HG02759 (cell line): ENCODE measurements at regions not wholly inside any gene's neighbourhood (a gene's known extent, or its start where the extent isn't known, plus 50 kb on each side); places are given as distances from the start of the nearest gene placed in this dataset.

ENCODE experiments used
- ATAC-seq: cut with Tn5 transposase; IDR thresholded peaks from one replicate; pipeline ENCODE4 v1.9.1; 2021; ENCODE audit warnings: mild to moderate bottlenecking, moderate library complexity; ENCODE audit not compliant: unreplicated experiment

DNA sequence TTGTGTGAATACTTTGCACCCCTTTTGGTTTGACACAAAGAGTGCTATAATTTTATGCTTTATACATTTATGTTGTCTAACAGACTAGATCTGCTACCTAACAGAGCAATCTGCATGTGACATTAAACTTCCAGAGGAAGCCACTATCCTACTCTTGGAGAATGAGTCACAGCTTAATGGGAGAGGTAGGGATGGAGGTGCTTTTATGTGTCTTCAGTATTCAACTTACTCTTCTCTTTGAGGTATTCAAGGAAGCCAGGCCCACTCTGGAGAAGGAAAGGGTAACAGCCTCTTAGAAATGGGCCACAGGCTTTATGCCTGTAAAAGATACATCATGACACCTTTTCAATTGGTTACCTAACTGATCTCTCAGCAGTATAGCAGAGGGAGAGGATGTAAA lies 85.8 kb upstream of the NEUROD1 start:
- no peak for ATAC-seq

DNA sequence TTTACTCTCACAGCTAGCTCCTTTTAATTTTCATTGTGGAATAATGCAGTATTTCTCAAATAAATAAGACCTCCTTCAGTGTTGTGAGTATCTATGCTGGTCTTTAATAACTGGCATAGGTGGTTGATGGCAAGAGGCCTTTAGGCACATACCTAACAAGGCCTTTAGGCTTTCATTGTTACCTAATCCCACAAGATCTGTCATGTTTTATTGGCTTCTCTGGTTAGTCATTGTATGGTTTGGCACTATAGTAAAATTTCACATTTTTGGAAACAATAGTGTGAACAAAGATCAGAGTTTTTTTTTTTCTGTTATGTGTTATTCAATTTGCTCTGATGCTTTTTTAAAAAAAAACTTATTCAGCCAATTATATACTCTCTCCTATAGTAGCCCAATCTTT lies 89.8 kb upstream of the NEUROD1 start:
- no peak for ATAC-seq

DNA sequence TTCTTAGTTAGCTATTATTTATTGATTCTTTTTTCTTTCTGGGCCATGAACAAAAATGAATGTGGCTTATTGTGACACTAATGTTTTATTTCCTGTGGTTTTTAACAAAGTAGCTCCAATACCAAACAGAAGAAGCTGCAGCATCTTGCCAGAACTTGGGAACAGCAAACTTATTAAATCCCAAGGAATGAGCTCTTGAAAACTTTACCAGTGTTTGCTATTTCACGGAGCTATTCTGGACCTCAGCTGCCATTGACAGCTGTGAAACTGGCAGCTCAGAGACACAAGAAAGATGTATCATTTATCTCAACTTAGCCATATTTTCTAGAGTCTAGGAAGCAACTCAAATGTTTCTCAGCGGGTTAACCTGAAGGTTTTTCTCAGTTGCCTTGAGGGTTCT lies 91.0 kb upstream of the NEUROD1 start:
- no peak for ATAC-seq

DNA sequence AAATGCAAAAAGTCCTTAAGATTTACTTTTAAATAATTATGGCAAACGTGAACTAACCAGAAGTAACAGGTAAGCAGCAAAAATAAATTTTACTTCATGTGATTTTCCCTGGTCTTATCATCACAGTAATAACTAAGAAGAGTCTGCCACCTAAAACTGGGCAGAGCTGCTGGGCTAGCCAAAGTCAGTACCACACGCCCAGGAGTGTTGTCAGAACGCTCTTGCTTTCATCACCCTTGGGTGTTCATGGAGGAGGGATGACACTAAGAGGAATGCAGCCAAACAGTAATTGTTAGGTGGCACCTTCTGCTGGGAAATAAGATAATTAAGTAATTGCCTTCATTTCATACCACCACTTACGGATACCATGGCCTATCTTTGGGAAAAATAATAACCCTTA lies 92.0 kb upstream of the NEUROD1 start:
- no peak for ATAC-seq

DNA sequence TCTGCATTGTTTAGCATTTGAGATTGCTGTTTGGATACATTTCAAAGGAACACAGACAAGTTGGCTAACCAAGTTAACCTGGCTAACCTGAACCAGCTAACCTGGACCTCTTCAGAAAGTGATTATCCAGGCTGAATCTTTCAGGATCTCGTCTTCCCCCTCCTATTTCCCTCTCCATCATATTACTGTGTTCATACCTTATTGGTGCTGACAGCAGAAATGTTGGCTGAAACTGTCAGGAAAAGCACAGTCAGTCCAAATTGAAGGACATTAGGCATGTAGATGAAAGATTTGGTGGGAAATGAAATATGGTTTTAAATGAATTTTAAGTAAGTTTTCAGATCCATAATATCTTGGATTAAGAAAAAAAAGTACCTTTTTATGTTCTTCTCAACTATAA lies 92.5 kb upstream of the NEUROD1 start:
- ATAC-seq: no peak

DNA sequence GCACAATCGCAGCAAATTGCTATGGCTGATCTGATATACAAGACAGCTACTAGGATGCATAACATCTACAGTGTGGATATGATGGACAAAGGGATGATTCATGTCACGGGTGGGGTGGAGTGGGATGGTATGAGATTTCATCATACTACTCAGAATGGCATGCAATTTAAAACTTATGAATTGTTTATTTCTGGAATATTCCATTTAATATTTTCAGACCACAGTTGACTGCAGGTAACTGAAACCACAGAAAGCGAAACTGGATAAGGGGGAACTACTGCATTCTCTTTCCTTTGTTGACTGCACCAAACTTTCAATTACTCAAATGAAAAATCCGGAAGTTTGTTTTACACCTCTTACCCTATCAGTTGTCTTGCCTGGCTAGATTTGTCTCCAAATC lies 94.4 kb upstream of the NEUROD1 start:
- peak; percentile 50 for ATAC-seq

DNA sequence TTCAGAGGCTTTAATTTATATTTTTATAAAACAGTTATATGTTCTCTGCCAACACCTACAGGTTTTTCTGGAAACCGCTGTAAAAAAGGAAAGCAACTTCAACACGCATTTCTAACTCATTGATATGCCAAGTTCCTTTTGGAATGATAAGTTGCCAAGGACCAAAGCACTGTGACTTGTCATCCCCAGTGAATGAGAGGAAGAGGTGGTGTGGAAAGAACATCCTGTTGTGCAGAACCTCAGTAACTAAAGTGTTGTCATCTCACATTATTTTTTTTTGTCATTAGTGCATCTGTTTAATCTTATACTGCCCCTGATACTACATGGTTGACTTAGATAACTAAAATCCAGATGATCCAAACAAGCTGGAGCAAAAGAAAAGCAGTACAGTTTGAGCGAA lies 96.0 kb upstream of the NEUROD1 start:
- no peak for ATAC-seq

DNA sequence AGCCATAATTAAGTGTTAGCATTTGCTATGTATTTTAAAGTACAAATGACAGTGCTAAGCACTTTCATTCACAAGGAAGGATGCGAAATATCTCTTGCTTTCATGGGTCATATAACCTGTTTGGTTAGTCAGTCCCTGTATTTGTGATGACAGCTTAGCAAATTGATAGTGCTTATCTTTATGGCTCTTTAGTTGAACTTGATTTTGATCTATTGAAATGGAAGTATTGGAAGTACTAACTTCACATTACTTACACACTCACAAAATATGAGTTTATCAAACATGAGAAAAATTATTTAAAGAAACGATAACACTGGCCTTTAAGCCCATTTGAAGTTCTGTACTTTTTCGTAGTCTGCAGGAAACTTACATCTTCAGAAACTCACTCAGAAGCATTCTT lies 97.4 kb upstream of the NEUROD1 start:
- no peak for ATAC-seq

DNA sequence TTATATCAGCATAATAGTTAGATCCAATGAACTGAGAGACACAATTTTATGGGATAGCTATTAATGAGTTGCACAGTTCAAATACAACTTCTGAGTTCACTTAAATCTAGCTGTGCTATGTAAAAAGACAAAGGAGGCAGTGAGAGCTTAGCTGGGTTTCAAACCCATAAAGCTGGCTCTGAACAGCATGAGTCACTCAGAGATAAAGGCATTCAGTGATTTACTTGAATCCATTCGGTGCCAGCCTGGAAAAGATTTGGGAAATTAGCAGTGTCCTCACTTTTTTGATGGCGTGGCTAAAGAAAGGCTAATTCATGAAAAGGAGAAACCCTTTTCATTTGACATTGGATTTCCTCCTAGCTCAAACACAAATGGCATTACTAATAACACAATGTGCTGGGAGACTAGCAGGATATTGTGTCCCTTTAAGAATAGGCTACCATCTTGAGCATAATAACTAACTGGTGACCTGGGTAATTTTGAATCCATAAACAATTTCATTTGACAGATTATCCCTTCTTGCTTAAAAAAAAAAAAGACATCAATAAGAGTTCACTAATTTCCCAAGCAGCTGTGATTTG lies 98.4 kb upstream of the NEUROD1 start:
- ATAC-seq: no peak

DNA sequence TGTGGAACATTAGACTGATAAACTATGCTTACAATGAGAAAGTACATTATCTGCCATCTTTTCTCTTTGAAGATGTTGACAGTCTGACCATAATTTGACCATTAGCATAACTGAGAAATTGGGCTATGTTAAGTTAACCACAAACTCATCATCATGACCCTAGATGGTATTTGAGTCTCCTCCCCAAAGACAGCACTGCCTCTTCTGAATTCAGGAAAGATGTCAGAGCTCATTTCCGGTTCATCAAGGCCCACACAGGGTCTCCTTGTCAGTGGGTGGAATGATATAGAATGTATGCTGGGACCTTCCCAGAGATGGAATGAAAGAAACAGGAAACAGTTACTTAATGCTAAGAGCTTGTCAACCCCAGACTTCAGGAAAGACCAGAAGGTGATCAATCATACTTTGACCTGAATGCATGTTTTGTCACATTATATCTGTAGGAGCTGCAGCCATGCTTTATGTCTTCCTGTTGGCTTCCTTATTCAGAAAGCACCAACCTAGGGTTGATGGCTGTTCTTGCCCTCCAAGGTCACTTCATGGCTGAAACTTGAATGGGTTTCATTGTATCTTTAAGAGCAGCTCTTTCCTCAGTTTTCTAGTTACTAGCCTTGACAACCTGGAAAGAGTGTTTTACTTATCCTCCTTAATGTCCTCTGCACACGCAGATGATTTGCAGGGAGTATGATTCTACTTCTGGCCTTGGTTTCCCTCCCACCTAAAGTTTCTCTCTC lies 99.1 kb upstream of the NEUROD1 start:
- ATAC-seq: no peak

DNA sequence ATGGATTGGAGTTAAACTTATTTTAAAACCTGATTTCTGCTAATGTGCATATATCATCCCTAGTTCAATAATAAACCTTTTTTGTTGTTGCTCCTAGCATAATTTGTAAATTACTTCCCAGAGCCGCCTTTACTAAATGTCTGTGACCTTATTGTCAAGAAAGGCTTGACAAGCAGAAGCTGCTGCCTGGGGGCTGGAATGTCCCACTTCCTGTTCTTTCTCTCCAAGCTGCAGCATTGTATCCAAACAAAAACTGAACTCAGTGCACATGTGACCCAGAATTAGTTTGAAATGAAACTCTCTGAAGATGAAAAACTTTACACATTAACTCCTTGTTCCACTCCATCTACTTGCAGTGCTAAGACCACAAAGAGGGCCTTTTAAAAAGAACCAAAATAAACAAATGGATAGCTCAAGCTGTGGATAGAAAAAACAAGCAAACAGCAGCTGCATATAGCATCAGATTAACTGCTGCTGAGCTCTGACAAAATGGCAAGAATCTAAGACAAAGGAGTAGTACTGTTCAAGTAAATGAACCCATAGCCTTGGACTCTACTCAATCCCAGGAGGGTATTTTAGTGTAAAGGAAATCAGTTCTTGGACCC lies 99.8 kb upstream of the NEUROD1 start:
- peak; percentile 84 for ATAC-seq

DNA sequence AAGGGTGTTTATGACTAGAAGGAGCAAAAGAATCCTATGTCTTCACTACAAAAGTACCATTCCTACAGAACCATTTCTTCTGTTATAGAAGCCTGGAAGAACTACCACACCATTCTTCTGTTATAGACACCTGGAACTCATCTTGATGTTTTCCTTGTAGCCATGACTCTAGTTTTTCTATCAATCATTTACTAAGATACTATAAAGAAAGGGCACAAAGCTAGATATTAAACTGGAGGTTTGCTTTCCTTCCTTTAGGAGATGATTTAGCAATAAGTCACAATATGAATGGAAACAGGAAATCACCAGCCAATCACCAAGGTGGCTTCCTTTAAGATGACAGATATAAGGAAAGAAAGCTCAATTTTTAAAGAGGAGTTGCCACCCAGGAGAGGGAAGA lies 100.3 kb upstream of the NEUROD1 start:
- peak; percentile 24 for ATAC-seq

DNA sequence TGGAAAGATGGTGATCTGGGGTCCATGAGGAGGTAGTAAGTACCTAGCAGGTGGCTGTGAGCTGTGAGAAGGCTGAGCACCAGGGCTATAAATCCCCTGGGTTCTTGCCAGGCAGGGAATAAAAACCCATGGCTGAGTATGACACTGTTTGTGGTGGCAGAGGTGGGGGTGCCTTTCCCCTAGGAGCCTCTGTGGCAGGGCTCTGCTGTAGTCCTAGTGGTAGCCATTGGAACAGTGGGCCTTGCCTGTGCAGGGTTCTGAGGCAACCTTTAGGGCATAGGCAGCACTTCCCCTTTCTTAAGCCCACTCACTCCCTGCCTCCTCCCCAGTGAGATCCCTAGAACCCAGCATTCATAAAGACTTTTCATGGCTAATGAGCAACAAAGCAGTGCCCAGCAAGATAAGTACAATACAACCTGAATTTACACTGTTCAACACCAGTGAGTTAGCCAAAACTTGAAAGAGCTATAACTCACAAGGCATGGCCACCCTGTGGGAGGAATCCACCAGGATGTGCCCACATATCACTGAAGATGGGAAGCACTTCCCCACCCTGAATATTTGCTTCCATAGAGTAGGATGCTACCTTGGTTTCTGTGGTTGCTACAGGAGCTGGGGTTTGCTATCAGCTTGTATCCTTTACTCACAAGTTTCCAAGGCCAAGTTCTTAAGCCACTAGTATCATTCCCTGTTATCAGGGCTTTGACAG lies 100.9 kb upstream of the NEUROD1 start:
- peak; percentile 56 for ATAC-seq

DNA sequence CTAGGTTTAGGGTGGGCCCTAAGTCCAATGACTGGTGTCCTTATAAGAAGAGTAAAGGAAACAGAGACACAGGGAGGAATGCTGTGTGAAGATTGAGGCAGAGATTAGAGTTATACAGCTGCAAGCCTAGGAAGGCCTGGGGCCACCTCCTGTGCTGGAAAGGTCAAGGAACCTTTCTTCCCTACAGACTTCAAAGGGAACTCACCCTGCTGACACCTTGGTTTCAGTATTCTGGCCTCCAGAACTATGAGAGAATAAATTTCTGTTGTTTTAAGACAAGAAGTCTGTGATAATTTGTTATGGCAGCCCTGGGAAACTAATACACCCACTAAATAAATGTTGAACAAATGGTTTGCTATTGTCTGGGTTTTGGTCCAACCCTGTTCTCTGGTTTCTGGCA lies 102.3 kb upstream of the NEUROD1 start:
- no peak for ATAC-seq

DNA sequence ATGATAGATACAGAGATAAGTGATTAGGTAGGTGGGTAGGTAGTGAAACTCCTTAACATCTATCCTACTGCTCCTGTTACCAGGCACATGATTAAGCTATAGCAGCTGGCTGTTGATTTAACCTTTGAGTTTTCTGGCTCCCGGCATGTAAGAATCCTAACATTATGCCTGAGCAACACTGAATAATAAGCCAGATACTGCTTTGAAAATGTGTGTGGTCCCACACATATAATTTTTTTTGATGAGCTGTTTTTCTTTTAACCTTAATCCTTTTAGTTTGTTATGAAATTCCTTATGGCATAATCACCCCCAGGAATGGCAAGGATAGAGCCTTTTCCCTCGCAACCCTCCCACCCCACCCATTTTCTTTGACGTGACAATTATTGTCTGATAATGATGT lies 104.2 kb upstream of the NEUROD1 start:
- ATAC-seq: no peak

DNA sequence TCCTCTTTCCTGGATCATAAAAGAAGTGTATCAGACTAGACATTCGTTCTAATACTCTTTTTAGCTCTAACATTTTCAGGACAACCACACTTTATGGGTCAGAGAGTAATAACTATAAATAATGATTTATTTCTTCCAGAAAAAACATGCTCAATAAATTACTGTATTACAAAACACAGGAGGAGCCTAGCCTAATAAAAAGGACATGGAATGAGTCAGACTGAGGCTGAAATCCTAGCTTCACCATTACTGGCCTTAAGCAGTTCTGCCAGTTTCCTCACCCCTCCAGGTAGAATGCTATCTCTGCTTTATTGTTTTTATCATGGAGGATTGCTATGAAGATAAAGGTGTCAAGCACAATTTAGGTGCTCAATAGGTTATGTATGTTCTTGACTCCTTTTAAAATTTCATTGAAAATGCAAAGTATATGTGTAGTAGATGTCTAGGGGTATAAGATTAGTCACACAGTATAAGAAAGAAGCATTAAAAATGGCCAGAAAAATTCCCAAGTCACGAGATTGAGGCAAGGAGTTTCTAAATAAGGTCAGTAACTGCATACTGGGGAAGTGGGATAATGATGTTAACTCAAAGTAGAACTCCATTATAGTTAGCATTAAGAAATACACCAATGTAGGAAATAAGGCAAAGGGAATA lies 105.5 kb upstream of the NEUROD1 start:
- no peak for ATAC-seq

DNA sequence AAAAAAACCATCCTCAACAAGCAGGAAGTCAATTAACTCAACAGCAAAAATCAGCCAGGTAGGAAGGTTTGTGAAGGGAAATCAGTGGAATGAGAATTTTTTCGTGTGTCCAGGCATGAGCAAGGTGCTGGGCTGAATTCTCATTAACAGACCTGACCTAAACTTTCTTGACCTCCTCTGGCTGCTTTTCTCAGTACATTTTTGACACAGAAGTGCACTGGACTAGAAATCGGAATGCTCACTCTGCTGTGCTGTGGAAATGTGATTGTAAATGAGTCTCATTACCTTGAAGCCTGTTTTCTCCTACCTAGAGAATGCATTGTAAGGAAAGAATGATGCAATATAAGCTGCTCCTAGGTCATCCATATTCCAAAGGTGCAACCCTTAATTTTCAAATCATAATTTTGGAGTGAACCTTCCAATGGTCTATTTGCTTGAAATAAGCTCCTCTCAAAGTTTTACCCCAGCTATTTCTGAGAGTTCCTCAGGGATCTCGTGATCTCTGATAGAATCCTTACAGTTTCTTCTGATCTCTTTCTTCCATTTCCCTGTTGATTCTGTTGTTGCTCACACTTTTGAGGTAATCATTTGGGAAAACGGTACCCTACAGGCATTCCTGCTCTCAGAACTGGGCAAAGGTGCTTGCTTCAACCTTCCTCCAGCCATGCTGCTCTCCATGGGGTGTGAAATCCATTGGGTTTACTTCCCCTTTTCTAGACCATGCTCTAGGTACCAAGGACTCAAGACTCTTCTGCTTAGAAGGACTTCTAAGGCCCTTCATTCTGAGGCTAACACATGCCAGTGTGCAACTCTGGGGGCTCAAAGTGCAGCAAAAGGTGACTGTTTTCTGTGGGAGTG lies 104.9 kb upstream of the ITPRID2 start:
- ATAC-seq: no peak

DNA sequence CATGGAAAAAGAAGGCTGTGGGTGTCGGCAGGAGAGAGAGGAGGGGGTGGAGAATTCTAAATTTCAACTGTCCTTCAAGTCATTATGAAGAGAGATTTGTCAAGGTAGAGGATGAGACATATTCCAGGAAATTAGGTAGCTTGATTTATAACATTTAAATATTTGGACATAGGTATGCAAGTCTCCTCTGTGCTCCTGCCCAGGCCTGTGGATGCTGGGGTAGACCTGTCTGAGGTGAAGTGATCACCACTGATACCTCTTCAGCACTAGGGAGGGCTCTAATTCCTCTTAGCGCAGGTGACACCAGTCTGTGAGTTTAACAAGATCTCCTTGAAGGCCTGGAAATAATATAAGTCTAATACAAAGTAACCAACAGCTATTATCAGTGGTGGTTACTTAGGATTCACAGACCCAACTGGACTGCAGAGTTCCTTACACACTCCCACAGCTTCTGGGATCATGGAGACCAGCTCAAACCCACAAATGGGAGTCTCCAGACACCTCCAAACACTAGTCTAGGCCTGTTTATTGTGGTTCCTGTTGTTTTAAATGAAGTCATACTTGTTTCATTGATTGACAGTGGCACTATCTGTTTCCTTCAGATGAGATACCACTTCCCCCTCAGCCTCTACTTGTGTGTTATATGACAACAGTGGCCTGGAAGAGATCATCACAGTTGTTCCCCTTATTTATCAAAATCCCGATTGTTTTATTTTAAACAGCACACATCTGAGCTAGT lies 104.1 kb upstream of the ITPRID2 start:
- ATAC-seq: no peak

DNA sequence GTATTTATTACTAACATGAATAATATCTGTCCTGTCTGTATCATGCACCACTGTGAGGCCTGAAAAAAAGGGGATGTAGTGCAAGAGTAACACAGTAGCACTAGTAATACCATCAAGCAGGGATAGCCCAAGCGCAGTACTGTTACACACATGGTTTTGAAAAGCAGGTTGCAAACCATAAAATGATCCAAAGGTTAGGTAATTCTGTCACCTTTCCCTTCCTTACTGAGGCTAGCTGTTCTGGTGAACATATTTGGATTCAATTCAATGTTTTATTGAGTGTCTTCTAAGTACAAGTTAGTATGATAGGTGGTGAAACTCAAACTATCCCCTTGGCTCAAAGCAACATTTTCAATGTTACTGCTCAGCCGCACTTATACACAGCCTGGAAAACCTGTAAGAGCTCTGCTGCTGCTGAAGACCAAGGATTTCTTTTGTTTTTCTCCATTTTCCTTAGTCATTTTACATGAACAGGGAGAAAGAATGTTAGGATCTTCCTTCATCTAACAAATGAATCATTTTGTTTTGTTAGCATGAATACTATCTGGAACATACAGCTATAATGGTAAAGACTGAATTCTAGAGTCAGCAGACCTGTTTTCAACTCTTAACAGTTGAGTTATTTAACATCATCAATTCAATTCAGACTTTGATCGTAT lies 102.5 kb upstream of the ITPRID2 start:
- ATAC-seq: no peak
